Naive B cell (primary cell): ENCODE measurements at regions not wholly inside any gene's neighbourhood (a gene's known extent, or its start where the extent isn't known, plus 50 kb on each side); places are given as distances from the start of the nearest gene placed in this dataset.
"Not testable (repeated sequence)": the region's sequence is repeated elsewhere in the genome, so short reads cannot be mapped to it uniquely, and the experiment has no call there.

ENCODE experiments used
- ATAC-seq, 2 donors: fragments of 150-1000 bp; cut with Tn5 transposase; 2 replicates each; pipeline ENCODE4 v1.10.0; 2021; ENCODE audit warnings: low read depth in 2 of 2, mild to moderate bottlenecking in 2 of 2, moderate library complexity in 2 of 2
- DNase-seq: peaks from one replicate; pipeline ENCODE4 v3.0.0; 2022
- H3K27ac Mint-ChIP-seq, 6 donors: one replicate each; pipeline ENCODE4 v1.8.0; 2020 to 2022; ENCODE audit warnings: mild to moderate bottlenecking in 6 of 6, mixed read lengths in 6 of 6, moderate library complexity in 5 of 6, inconsistent platforms in 2 of 6
- H3K27me3 Mint-ChIP-seq, 3 donors: one replicate each; pipeline ENCODE4 v1.8.0; 2021 to 2022; ENCODE audit warnings: mixed read lengths in 3 of 3, mild to moderate bottlenecking in 1 of 3
- H3K36me3 Mint-ChIP-seq, 2 donors: one replicate each; pipeline ENCODE4 v1.8.0; 2020 to 2022; ENCODE audit warnings: mixed read lengths in 2 of 2, inconsistent platforms in 1 of 2, mild to moderate bottlenecking in 1 of 2
- H3K4me1 Mint-ChIP-seq, 3 donors: one replicate each; pipeline ENCODE4 v1.8.0; 2020 to 2022; ENCODE audit warnings: mixed read lengths in 3 of 3, inconsistent platforms in 1 of 3, mild to moderate bottlenecking in 1 of 3, moderate library complexity in 1 of 3
- H3K4me3 Mint-ChIP-seq, 8 donors: one replicate each; pipeline ENCODE4 v1.8.0; 2020 to 2022; ENCODE audit warnings: mild to moderate bottlenecking in 8 of 8, mixed read lengths in 8 of 8, moderate library complexity in 8 of 8, inconsistent platforms in 2 of 8
- H3K9me3 Mint-ChIP-seq, 7 donors: one replicate each; pipeline ENCODE4 v1.8.0; 2020 to 2022; ENCODE audit warnings: mixed read lengths in 7 of 7, mild to moderate bottlenecking in 5 of 7, inconsistent platforms in 2 of 7, moderate library complexity in 1 of 7

DNA sequence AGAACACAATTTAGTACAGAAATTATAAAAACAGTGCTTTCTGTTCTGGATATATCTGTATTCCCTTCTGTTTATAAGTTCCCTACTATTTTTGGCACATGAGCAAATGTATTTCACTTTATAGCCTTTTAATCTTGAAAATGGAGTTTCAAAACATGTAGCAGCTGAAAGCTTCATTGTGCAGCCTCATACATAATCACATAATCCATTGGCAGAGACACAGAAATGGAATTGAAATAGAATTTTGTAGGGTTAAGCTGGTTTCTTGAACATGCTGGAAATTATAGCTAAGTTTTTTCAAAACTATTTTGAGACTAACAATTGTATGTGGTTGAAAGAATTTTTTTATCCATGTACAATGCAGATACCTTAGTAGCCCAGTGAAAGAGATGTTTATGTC, 614.3 kb upstream of the MDGA2 start:
- no peak for DNase-seq
- peaks cover 0 to 3% (median 0%) of the 10 kb centered on the region in 7 donors for H3K9me3 Mint-ChIP-seq
- no peak overlapping the region for H3K4me3 Mint-ChIP-seq
- H3K27ac Mint-ChIP-seq, result no peak overlapping the region
- no peaks in the 10 kb centered on the region for H3K4me1 Mint-ChIP-seq
- H3K27me3 Mint-ChIP-seq, result no peaks in the 10 kb centered on the region
- ATAC-seq, result no peak
- H3K36me3 Mint-ChIP-seq, result no peaks in the 10 kb centered on the region

DNA sequence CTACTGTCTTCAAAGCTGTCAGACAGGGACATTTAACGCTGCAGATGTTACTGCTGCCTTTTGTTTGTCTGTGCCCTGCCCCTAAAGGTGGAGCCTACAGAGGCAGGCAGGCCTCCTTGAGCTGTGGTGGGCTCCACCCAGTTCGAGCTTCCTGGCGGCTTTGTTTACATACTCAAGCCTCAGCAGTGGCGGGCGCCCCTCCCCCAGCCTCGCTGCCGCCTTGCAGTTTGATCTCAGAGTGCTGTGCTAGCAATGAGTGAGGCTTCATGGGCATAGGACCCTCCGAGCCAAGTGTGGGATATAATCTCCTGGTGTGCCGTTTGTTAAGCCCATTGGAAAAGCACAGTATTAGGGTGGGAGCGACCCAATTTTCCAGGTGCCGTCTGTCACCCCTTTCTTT, 609.8 kb upstream of the MDGA2 start:
- not testable (repeated sequence) for H3K4me3 Mint-ChIP-seq, H3K27me3 Mint-ChIP-seq, DNase-seq, H3K27ac Mint-ChIP-seq, ATAC-seq, H3K4me1 Mint-ChIP-seq, H3K36me3 Mint-ChIP-seq
- peaks cover 1 to 13% (median 7%) of the 10 kb centered on the region in 7 donors for H3K9me3 Mint-ChIP-seq

DNA sequence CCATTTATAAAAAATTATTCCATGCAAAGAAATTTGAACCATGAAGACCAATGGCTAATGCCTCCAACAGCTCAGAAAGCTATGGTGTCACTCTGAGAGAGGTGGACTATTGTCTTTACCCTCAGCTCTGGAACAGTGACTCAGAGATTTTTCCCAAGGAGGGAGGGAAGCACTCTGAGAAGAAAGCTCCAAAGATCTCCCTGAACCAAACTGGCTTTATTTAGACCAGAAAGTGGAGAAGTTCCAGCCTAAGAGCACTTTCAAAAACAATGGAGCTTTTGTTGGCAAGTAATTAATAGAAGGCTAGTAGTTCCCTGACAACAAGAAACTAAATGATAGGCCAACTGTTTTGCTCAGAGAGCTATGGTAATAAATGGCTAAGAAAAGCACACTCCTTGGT, 599.9 kb upstream of the MDGA2 start:
- Mint-ChIP-seq H3K4me3 (no peak overlapping the region), H3K4me1 (no peaks in the 10 kb centered on the region), H3K36me3 (no peaks in the 10 kb centered on the region)

DNA sequence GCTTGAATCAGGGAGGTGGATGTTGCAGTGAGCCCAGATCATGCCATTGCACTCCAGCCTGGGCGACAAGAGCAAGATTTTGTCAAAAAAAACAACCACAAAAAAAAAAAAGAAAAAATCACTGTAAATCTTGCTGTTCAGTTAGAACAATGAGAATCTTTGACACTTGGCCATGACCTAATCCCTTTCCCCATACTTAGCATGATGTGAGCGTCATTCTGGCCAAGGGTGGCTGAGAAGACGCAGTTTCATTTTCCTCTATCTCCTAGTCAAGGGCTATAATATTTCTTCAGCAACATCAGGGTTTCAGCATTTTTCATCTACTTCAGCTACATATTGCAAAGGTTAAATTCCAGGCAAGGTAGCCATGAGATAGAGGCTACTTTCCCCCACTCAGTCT, 599.4 kb upstream of the MDGA2 start:
- H3K36me3 Mint-ChIP-seq, result no peaks in the 10 kb centered on the region
- peaks cover 0 to 12% (median 7%) of the 10 kb centered on the region in 7 donors for H3K9me3 Mint-ChIP-seq
- no peaks in the 10 kb centered on the region for H3K4me1 Mint-ChIP-seq
- H3K4me3 Mint-ChIP-seq, result no peak overlapping the region
- no peak overlapping the region for H3K27ac Mint-ChIP-seq
- H3K27me3 Mint-ChIP-seq, result no peaks in the 10 kb centered on the region
- DNase-seq (no peak), ATAC-seq (no peak)

More for the DNA sequence above, 599.9 kb upstream of the MDGA2 start:
- Mint-ChIP-seq H3K27ac (no peak overlapping the region), H3K27me3 (no peaks in the 10 kb centered on the region), H3K9me3 (peaks cover 0 to 12% (median 7%) of the 10 kb centered on the region in 7 donors)
- DNase-seq (no peak), ATAC-seq (no peak)

DNA sequence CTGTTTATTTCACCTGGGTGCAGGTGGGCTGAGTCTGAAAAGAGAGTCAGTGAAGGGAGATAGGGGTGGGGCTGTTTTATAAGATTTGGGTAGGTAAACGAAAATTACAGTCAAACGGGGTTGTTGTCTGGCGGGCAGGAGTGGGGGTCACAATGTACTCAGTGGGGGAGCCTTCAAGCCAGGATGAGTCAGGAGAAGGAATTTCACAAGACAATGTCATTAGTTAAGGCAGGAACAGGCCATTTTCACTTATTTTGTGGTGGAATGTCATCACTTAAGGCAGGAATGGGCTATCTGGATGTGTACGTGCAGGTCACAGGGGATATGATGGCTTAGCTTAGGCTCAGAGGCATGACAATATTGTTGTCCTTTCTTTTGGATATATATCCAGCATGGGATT, 592.5 kb upstream of the MDGA2 start:
- not testable (repeated sequence) for H3K27ac Mint-ChIP-seq, ATAC-seq, H3K4me3 Mint-ChIP-seq, DNase-seq, H3K4me1 Mint-ChIP-seq, H3K27me3 Mint-ChIP-seq, H3K36me3 Mint-ChIP-seq
- H3K9me3 Mint-ChIP-seq, result peaks cover 0 to 10% (median 6%) of the 10 kb centered on the region in 7 donors

DNA sequence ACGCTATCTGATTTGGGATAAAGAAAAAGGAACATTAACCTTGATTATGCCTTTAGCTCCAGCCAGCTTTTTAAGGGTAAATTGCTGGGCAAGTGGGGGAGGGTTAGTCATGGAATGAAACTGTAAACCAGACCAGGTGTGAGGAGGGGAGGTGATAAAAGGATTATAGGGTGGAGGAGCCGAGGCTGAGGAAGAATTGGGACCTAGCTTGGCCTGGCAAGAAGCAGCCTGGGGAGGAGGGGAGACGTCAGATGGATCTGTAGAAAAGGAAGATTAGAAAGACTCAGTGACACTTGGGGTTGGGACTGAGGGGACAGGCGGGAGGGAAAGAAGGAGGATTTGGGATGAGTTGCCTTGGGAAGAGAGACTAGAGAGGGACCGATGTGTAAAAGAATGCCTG, 590.8 kb upstream of the MDGA2 start:
- H3K4me3 Mint-ChIP-seq, H3K4me1 Mint-ChIP-seq, ATAC-seq, DNase-seq, H3K27me3 Mint-ChIP-seq, H3K27ac Mint-ChIP-seq, H3K36me3 Mint-ChIP-seq: not testable (repeated sequence)
- H3K9me3 Mint-ChIP-seq, result peaks cover 0 to 10% (median 6%) of the 10 kb centered on the region in 7 donors

DNA sequence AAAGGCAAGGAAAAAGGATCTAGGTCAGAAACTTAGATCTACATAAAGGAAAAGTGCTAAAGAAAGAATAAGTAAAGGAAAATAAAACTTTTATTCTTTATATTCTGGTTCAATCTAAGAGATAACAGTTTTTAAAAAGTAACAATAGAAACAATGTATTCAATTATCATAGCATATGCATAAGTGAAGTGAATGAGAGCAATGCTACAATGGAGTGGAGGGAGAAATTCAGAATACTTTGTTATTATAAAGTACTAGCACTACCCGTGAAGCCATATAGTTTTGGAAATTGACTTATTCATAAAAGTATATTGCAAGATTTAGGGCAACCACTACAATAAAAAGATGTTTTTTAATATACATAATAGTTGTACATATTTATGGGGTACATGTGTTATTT, 586.0 kb upstream of the MDGA2 start:
- no peak for ATAC-seq
- Mint-ChIP-seq H3K27me3 (no peaks in the 10 kb centered on the region), H3K36me3 (no peaks in the 10 kb centered on the region), H3K4me1 (no peaks in the 10 kb centered on the region), H3K4me3 (no peak overlapping the region), H3K9me3 (peaks cover 0 to 8% (median 1%) of the 10 kb centered on the region in 7 donors), H3K27ac (no peak overlapping the region)
- DNase-seq, result no peak

DNA sequence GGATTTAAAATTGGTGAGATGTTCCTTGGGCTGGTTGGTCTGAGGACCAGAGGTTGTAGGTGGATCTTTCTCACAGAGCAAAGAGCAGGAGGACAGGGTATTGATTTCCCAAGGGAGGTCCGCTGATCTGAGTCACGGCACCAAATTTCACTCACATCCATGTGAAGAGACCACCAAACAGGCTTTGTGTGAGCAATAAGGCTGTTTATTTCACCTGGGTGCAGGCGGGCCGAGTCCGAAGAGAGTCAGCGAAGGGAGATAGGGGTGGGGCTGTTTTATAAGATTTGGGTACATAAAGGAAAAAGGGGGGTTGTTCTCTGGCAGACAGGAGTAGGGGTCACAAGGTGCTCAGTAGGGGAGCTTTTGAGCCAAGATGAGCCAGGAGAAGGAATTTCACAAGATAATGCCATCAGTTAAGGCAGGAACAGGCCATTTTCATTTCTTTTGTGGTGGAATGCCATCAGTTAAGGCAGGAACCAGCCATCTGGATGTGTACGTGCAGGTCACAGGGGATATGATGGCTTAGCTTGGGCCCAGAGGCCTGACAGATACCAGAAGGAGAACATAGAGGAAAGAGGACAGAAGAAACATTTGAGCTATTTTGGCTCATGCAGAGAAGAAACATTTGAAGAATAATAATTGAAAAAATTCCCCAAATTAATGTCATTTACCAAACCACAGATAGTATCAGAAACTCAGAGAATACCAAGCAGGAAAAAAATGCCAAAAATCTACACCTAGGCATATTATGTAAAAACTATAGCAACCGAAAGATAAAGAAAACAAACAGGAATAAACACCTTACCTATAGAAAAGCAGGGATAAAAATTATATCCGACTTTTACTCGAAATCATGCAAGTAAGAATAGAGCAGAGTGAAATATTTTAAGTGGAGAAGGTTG, 585.2 kb upstream of the MDGA2 start:
- H3K36me3 Mint-ChIP-seq, ATAC-seq, H3K27me3 Mint-ChIP-seq, H3K4me1 Mint-ChIP-seq, H3K9me3 Mint-ChIP-seq, H3K4me3 Mint-ChIP-seq, H3K27ac Mint-ChIP-seq, DNase-seq: not testable (repeated sequence)

DNA sequence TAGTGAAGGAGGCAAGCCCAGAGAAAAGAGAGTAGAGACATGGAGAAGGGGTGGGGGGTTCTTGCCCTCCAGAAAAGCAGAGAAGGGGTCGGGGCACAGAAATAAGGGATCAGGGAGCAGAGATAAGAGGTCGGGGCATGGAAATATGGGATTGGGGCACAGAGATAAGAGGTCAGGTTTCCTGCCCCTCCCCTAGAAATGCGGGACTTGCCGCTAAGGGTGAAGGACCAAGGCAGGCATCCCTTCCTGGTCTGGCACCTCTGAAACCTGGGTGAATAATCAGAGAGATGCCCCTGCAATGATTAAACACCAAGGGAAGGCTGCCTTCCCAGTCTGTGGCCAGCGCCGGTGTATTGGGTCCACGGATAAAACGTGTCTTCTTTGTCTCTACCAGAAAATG, 584.5 kb upstream of the MDGA2 start:
- not testable (repeated sequence) for H3K9me3 Mint-ChIP-seq, H3K27me3 Mint-ChIP-seq, H3K27ac Mint-ChIP-seq, DNase-seq, H3K4me1 Mint-ChIP-seq, ATAC-seq, H3K4me3 Mint-ChIP-seq, H3K36me3 Mint-ChIP-seq

DNA sequence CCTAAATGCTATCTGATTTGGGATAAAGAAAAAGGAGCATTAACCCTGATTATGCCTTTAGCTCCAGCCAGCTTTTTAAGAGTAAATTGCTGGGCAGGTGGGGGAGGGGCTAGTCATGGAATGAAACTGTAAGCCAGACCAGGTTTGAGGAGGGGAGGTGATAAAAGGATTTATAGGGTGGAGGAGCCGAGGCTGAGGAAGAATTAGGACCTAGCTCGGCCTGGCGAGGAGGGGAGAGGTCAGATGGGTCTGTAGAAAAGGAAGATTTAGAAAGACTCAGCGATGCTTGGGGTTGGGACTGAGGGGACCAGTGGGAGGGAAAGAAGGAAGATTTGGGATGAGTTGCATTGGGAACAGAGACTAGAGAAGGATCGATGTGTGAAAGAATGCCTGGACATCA, 583.8 kb upstream of the MDGA2 start:
- not testable (repeated sequence) for H3K27ac Mint-ChIP-seq, ATAC-seq, H3K36me3 Mint-ChIP-seq, H3K9me3 Mint-ChIP-seq, H3K27me3 Mint-ChIP-seq, DNase-seq, H3K4me1 Mint-ChIP-seq, H3K4me3 Mint-ChIP-seq

DNA sequence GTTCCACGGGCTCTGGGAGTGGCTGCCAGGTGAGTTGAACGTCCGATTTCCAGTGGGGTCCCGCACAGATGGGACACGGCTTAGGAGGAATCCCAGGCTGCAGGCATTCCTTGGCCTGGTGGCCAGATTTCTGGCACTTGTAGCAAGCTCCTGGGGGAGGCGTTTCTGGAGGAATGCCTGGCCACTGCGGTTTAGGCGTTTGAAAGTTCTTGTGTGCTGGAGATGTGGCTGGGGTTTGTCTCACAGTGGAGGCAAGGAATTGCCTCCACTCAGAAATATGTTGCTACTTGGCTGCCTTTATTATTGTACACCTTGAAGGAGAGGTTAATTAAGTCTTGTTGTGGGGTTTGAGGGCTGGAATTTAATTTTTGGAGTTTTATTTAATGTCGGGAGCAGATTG, 583.3 kb upstream of the MDGA2 start:
- not testable (repeated sequence) for H3K27ac Mint-ChIP-seq, H3K9me3 Mint-ChIP-seq, H3K27me3 Mint-ChIP-seq, H3K4me1 Mint-ChIP-seq, H3K4me3 Mint-ChIP-seq, ATAC-seq, DNase-seq, H3K36me3 Mint-ChIP-seq

DNA sequence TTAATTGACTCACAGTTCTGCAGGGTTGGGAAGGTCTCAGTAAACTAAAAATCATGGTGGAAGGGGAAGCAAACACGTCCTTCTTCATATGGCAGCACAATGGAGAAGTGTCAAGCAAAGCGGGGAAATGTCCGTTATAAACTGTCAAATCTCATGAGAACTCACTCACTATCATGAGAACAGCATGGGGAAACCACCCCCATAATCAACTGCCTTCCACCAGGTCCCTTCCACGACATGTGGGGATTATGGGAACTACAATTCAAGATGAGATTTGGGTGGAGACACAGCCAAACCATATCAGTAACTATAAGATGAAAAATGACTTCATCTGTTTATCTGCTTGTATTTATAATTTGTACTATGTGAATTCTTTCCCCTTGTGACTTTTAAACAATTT, 577.6 kb upstream of the MDGA2 start:
- Mint-ChIP-seq H3K9me3 (no peaks in the 10 kb centered on the region), H3K27me3 (no peaks in the 10 kb centered on the region), H3K27ac (no peak overlapping the region), H3K4me3 (no peak overlapping the region), H3K4me1 (no peaks in the 10 kb centered on the region), H3K36me3 (no peaks in the 10 kb centered on the region)
- ATAC-seq (no peak), DNase-seq (no peak)

DNA sequence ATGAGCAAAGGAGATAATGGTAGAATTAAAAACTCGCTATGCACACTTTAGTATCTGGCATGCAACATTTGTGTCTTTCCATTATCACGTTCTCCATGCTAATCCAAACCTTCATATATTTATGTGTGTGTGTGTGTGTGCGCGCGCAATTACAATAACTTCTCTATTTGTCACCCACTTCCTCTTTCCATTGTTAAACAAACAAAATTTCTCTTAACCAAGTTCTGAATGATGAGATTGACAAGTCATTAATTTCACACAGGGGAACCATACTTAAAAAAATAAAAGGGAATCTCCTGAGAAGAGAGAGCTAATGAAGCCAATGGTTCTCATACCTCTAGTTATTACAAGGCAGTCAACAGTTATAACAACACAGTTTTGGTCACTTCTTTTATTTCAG, 575.9 kb upstream of the MDGA2 start:
- H3K27ac Mint-ChIP-seq, result no peak overlapping the region
- no peak for DNase-seq
- H3K4me3 Mint-ChIP-seq, result no peak overlapping the region
- H3K4me1 Mint-ChIP-seq, result no peaks in the 10 kb centered on the region
- no peaks in the 10 kb centered on the region for H3K9me3 Mint-ChIP-seq
- no peaks in the 10 kb centered on the region for H3K27me3 Mint-ChIP-seq
- no peaks in the 10 kb centered on the region for H3K36me3 Mint-ChIP-seq
- no peak for ATAC-seq

DNA sequence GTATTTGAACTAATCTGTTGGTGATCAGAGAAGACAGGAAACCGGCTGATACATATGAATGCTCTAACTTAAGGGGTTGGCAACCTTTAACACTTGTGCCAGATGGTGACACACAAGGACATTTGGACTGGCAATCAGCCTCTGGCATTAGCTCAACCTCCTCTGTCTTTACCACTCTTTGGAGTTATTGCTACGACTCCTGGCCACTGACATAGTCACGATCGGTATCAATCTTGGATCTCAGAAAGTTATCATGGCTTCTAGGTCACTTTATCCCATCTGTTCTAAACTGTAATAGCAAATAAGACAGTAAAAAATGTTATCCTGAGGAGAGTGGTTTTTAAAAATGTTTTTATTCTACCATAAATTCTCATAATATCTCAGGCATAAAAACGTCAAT, 575.2 kb upstream of the MDGA2 start:
- no peaks in the 10 kb centered on the region for H3K4me1 Mint-ChIP-seq
- H3K27ac Mint-ChIP-seq, result no peak overlapping the region
- no peaks in the 10 kb centered on the region for H3K9me3 Mint-ChIP-seq
- H3K36me3 Mint-ChIP-seq, result no peaks in the 10 kb centered on the region
- no peaks in the 10 kb centered on the region for H3K27me3 Mint-ChIP-seq
- ATAC-seq, result no peak
- H3K4me3 Mint-ChIP-seq, result no peak overlapping the region
- no peak for DNase-seq

DNA sequence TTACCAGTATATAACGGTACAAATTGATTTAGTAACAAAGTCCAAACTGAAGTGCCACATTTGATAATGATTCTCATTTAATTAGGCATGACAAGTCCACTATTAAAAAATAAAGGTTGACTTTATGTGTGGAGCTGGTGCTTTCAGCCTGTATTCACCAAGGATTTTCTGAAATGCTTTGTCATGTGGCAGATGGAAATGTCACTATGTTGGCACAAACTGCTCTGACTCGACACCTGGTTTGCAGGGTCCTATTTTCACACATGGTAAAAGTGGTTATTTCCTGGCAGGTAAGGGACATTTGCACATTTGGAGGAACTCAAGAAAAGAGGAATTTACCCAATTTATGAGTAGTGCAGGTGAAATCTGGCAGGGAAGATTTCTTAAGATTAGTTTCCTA, 572.6 kb upstream of the MDGA2 start:
- no peak overlapping the region for H3K4me3 Mint-ChIP-seq
- no peaks in the 10 kb centered on the region for H3K4me1 Mint-ChIP-seq
- ATAC-seq, result no peak
- H3K9me3 Mint-ChIP-seq, result no peaks in the 10 kb centered on the region
- no peaks in the 10 kb centered on the region for H3K27me3 Mint-ChIP-seq
- H3K36me3 Mint-ChIP-seq, result no peaks in the 10 kb centered on the region
- H3K27ac Mint-ChIP-seq, result no peak overlapping the region
- no peak for DNase-seq
